ENCODE measurements at regions not wholly inside any gene's neighbourhood (a gene's known extent, or its start where the extent isn't known, plus 50 kb on each side); places are given as distances from the start of the nearest gene placed in this dataset.

DNA sequence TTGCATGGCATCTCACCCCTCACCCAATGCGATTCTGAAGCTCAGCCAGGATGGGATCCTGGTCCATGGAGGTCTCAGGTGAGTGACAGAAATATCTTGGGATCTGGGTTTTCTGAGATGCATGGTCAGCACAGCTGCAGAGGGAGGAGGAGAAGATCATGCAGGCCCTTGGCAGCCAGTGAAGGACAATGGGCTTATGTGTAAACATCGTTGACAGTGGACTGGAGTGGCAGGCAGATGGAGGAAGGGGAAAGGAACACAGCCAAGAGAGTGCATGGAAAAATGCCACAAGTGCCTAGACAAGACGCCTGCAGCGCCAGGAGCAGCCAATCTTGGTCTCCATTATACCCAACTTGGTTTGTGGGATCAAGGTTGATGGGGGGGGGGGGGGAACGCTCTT, 347.9 kb downstream of the MCTP2 start:
- H3K27ac ChIP-seq (ENCODE audit: low read depth, low read length), result no peak overlapping the region
- peaks cover 0 to 4% of the 10 kb centered on the region in 2 donors for H3K27me3 ChIP-seq (ENCODE audit: control insufficient read depth in 1 of 2, insufficient read depth in 2 of 2, low read length in 2 of 2)
- no peak overlapping the region for H3K4me3 ChIP-seq (ENCODE audit: low read depth in 1 of 2, low read length in 2 of 2)
- H3K9me3 ChIP-seq (ENCODE audit: control insufficient read depth in 1 of 2, low read length in 2 of 2), result no peaks in the 10 kb centered on the region
- no peaks in the 10 kb centered on the region for H3K36me3 ChIP-seq (ENCODE audit: control insufficient read depth in 1 of 2, insufficient read depth in 2 of 2, low read length in 2 of 2)
- H3K4me1 ChIP-seq (ENCODE audit: control insufficient read depth in 1 of 2, insufficient read depth in 2 of 2, low read length in 2 of 2), result no peaks in the 10 kb centered on the region
- H3K9ac ChIP-seq (ENCODE audit: low read depth in 1 of 2, low read length in 2 of 2), result no peak overlapping the region

DNA sequence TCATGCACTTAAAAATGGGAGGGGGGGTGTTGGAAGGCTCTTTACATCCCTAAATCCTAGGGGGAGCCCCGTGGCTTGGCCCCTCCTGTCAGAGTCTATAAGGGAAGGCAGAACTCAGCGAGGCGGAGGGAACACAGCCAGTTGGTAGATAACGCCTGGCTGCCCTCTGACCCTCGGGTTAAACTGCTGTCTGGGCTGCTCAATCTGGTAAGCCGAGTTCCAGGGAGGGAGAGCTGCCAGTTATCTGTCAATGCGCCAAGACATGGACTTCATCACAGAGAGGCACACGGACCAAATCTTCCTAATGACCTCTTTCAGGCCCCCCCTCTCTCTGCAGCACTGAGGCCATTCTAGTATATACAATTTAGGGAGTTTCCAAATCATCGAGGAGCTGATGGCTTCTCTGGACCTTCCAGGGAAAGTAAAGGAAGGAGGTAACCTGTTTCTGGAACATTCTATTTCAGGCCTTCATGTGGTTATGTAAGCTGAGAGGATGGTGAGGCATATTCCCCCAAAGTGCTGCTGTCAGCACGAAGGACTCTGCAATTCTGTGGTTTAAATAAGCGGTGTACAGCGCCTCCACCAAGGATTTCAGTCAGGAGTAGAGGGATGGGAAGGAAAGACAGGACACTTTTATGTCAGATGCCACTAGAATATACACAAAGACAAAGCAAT, 349.0 kb downstream of the MCTP2 start:
- Histone ChIP-seq H3K27ac (ENCODE audit: low read depth, low read length) (no peak overlapping the region), H3K36me3 (ENCODE audit: control insufficient read depth in 1 of 2, insufficient read depth in 2 of 2, low read length in 2 of 2) (no peaks in the 10 kb centered on the region), H3K9me3 (ENCODE audit: control insufficient read depth in 1 of 2, low read length in 2 of 2) (no peaks in the 10 kb centered on the region), H3K4me3 (ENCODE audit: low read depth in 1 of 2, low read length in 2 of 2) (no peak overlapping the region), H3K27me3 (ENCODE audit: control insufficient read depth in 1 of 2, insufficient read depth in 2 of 2, low read length in 2 of 2) (no peaks in the 10 kb centered on the region), H3K4me1 (ENCODE audit: control insufficient read depth in 1 of 2, insufficient read depth in 2 of 2, low read length in 2 of 2) (no peaks in the 10 kb centered on the region), H3K9ac (ENCODE audit: low read depth in 1 of 2, low read length in 2 of 2) (no peak overlapping the region)

DNA sequence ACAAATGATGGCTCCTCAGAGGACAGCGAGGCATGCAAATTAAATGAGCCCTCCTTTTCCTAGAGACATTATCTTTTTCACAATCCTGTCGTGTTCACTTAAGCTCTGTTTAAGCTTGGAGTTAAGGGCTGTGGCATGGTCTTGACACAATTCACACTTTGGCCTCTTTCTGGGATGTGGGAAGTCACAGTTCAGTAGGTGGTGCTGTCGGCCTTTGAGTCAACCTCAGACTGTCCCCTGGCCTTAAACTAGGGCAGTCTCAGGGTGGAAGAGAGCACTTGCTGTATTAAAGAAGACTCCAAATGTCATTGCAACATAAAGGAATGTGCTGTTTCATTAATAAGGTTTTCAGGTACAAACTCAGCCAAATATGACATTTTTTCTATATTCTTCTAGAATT, 351.0 kb downstream of the MCTP2 start:
- no peaks in the 10 kb centered on the region for H3K9me3 ChIP-seq (ENCODE audit: control insufficient read depth in 1 of 2, low read length in 2 of 2)
- H3K4me3 ChIP-seq (ENCODE audit: low read depth in 1 of 2, low read length in 2 of 2), result no peak overlapping the region

DNA sequence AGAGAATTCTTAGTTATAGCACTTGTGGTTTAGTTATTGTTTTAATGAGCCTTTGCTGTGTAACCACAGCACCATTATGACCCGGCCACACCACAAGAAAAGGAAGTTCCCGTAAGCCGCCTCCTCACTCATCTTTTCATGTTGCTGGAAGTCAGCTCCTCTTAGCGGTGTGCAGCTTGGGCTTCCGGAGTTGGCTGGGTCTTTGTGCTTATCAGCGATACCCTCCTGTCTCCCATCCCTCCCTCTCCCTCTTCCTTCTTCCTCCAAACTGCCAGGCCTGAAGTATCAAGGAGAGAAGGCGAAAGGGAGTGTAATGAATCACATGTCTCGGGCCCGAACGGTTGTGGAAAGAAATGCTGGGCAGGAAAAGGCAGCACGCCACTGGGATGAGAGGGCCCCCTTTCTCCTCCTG, 353.5 kb downstream of the MCTP2 start:
- no peaks in the 10 kb centered on the region for H3K4me1 ChIP-seq (ENCODE audit: control insufficient read depth in 1 of 2, insufficient read depth in 2 of 2, low read length in 2 of 2)
- H3K27ac ChIP-seq (ENCODE audit: low read depth, low read length), result no peak overlapping the region
- H3K36me3 ChIP-seq (ENCODE audit: control insufficient read depth in 1 of 2, insufficient read depth in 2 of 2, low read length in 2 of 2), result no peaks in the 10 kb centered on the region
- no peak overlapping the region for H3K9ac ChIP-seq (ENCODE audit: low read depth in 1 of 2, low read length in 2 of 2)
- no peaks in the 10 kb centered on the region for H3K9me3 ChIP-seq (ENCODE audit: control insufficient read depth in 1 of 2, low read length in 2 of 2)
- H3K4me3 ChIP-seq (ENCODE audit: low read depth in 1 of 2, low read length in 2 of 2), result no peak overlapping the region
- no peaks in the 10 kb centered on the region for H3K27me3 ChIP-seq (ENCODE audit: control insufficient read depth in 1 of 2, insufficient read depth in 2 of 2, low read length in 2 of 2)

More for the DNA sequence above, 351.0 kb downstream of the MCTP2 start:
- Histone ChIP-seq H3K4me1 (ENCODE audit: control insufficient read depth in 1 of 2, insufficient read depth in 2 of 2, low read length in 2 of 2) (no peaks in the 10 kb centered on the region), H3K36me3 (ENCODE audit: control insufficient read depth in 1 of 2, insufficient read depth in 2 of 2, low read length in 2 of 2) (no peaks in the 10 kb centered on the region), H3K9ac (ENCODE audit: low read depth in 1 of 2, low read length in 2 of 2) (no peak overlapping the region), H3K27ac (ENCODE audit: low read depth, low read length) (no peak overlapping the region), H3K27me3 (ENCODE audit: control insufficient read depth in 1 of 2, insufficient read depth in 2 of 2, low read length in 2 of 2) (no peaks in the 10 kb centered on the region)

DNA sequence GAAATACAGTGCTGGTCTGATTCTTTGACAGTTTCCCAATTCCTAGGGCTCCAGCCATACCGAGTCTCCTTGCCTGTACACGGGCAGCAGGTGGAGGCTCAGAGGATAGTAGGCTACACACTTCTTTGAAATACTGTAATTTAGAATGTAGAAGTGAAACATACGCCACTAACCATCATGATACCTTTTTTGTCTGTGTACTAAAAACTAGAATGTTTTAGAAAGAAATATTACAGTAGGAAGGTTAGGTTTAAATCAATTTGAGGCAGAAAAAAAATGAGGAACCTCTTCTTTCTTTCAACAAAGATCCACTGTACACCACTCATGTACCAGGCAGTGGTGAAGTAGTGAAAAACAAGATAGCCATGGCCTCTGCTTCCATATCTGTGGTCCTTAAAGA, 354.7 kb downstream of the MCTP2 start:
- H3K9ac ChIP-seq (ENCODE audit: low read depth in 1 of 2, low read length in 2 of 2), result no peak overlapping the region
- H3K4me1 ChIP-seq (ENCODE audit: control insufficient read depth in 1 of 2, insufficient read depth in 2 of 2, low read length in 2 of 2), result no peaks in the 10 kb centered on the region
- H3K9me3 ChIP-seq (ENCODE audit: control insufficient read depth in 1 of 2, low read length in 2 of 2), result no peaks in the 10 kb centered on the region
- H3K4me3 ChIP-seq (ENCODE audit: low read depth in 1 of 2, low read length in 2 of 2), result no peak overlapping the region
- H3K27me3 ChIP-seq (ENCODE audit: control insufficient read depth in 1 of 2, insufficient read depth in 2 of 2, low read length in 2 of 2), result no peaks in the 10 kb centered on the region
- no peak overlapping the region for H3K27ac ChIP-seq (ENCODE audit: low read depth, low read length)
- H3K36me3 ChIP-seq (ENCODE audit: control insufficient read depth in 1 of 2, insufficient read depth in 2 of 2, low read length in 2 of 2), result no peaks in the 10 kb centered on the region

DNA sequence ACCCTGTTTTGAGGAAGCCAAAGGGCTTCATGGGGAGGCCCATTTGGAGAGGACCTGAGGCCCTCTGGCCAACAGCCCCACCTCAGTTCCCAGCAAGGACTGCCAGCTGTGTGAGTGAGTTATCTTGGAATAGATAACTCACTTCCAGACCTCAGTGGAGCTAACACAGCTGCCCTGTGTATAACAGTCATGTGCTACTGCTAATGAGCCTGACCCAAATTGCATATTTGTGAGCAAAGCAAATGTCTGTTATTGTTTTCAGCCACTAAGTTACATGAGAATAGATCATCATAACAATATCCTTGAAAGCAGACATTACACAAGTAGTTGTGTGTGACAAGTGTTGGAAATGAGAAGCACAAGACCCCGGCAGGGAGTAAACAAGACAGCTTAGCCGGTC, 355.8 kb downstream of the MCTP2 start:
- H3K9me3 ChIP-seq (ENCODE audit: control insufficient read depth in 1 of 2, low read length in 2 of 2), result no peaks in the 10 kb centered on the region
- no peak overlapping the region for H3K9ac ChIP-seq (ENCODE audit: low read depth in 1 of 2, low read length in 2 of 2)
- H3K27ac ChIP-seq (ENCODE audit: low read depth, low read length), result no peak overlapping the region
- no peaks in the 10 kb centered on the region for H3K27me3 ChIP-seq (ENCODE audit: control insufficient read depth in 1 of 2, insufficient read depth in 2 of 2, low read length in 2 of 2)
- H3K4me1 ChIP-seq (ENCODE audit: control insufficient read depth in 1 of 2, insufficient read depth in 2 of 2, low read length in 2 of 2), result no peaks in the 10 kb centered on the region
- no peaks in the 10 kb centered on the region for H3K36me3 ChIP-seq (ENCODE audit: control insufficient read depth in 1 of 2, insufficient read depth in 2 of 2, low read length in 2 of 2)
- H3K4me3 ChIP-seq (ENCODE audit: low read depth in 1 of 2, low read length in 2 of 2), result no peak overlapping the region

DNA sequence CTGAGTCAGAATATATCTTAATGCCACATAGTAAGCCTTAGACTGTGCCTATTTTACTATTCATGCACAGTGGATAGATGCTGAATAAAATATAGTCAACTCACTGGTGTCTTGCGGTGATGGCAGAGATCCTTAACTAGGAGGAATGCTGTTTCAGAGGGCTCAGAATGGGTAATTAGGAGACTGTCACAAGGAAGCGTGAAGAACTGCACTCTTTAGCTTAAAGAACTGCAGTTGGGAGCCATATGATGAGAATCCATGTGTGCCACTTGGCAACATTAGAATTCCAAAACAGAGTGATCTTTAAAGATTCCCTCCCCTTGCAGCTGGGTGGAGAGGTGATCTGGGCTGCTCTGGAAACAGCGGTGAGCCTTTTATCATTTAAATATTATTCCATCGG, 357.6 kb downstream of the MCTP2 start:
- Histone ChIP-seq H3K27me3 (ENCODE audit: control insufficient read depth in 1 of 2, insufficient read depth in 2 of 2, low read length in 2 of 2) (no peaks in the 10 kb centered on the region), H3K9ac (ENCODE audit: low read depth in 1 of 2, low read length in 2 of 2) (no peak overlapping the region), H3K27ac (ENCODE audit: low read depth, low read length) (no peak overlapping the region)

DNA sequence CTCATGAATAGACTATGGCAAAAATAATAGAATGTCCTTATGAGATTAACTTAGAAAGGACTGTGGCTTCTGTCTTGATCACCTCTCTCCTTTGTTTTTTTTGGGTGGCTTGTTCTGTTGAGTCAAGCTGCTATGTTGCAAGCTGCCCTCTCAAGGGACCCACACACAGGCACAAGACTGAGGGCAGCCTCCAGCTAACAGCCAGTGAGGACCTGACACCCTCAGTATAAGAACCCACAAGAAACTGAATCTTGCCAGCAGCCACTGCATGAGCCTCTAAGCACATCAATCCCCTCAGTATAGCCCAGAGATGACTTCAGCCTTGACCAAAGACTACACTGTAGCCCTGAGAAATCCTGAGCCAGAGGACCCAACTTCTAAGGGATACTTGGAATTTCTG, 361.1 kb downstream of the MCTP2 start:
- no peaks in the 10 kb centered on the region for H3K36me3 ChIP-seq (ENCODE audit: control insufficient read depth in 1 of 2, insufficient read depth in 2 of 2, low read length in 2 of 2)
- H3K4me3 ChIP-seq (ENCODE audit: low read depth in 1 of 2, low read length in 2 of 2), result no peak overlapping the region
- H3K9me3 ChIP-seq (ENCODE audit: control insufficient read depth in 1 of 2, low read length in 2 of 2), result no peaks in the 10 kb centered on the region
- no peaks in the 10 kb centered on the region for H3K4me1 ChIP-seq (ENCODE audit: control insufficient read depth in 1 of 2, insufficient read depth in 2 of 2, low read length in 2 of 2)
- H3K9ac ChIP-seq (ENCODE audit: low read depth in 1 of 2, low read length in 2 of 2), result no peak overlapping the region
- H3K27ac ChIP-seq (ENCODE audit: low read depth, low read length), result no peak overlapping the region
- no peaks in the 10 kb centered on the region for H3K27me3 ChIP-seq (ENCODE audit: control insufficient read depth in 1 of 2, insufficient read depth in 2 of 2, low read length in 2 of 2)

More for the DNA sequence above, 357.6 kb downstream of the MCTP2 start:
- Histone ChIP-seq H3K9me3 (ENCODE audit: control insufficient read depth in 1 of 2, low read length in 2 of 2) (no peaks in the 10 kb centered on the region), H3K4me3 (ENCODE audit: low read depth in 1 of 2, low read length in 2 of 2) (no peak overlapping the region), H3K36me3 (ENCODE audit: control insufficient read depth in 1 of 2, insufficient read depth in 2 of 2, low read length in 2 of 2) (no peaks in the 10 kb centered on the region), H3K4me1 (ENCODE audit: control insufficient read depth in 1 of 2, insufficient read depth in 2 of 2, low read length in 2 of 2) (no peaks in the 10 kb centered on the region)

DNA sequence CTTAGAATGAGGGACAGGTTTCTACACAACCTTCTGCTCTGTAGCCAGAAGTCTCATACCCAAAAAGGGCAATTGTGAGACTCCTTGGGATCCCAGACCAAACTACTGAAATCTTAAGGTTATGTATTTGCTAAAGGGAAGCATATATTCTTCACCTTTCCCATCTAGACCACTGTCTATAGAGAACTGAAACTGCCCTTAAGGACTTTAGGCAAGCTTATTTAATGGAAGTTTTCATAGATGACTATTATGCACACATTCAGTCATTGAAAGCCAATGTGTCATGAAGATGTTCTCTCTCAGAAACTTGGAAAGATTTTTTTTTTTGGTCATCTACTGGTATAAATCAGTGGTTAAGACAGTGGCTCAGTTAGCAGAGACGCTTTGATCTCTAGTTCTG, 365.3 kb downstream of the MCTP2 start:
- H3K36me3 ChIP-seq (ENCODE audit: control insufficient read depth in 1 of 2, insufficient read depth in 2 of 2, low read length in 2 of 2), result no peaks in the 10 kb centered on the region
- no peaks in the 10 kb centered on the region for H3K4me1 ChIP-seq (ENCODE audit: control insufficient read depth in 1 of 2, insufficient read depth in 2 of 2, low read length in 2 of 2)
- no peaks in the 10 kb centered on the region for H3K9me3 ChIP-seq (ENCODE audit: control insufficient read depth in 1 of 2, low read length in 2 of 2)
- no peak overlapping the region for H3K4me3 ChIP-seq (ENCODE audit: low read depth in 1 of 2, low read length in 2 of 2)
- H3K27me3 ChIP-seq (ENCODE audit: control insufficient read depth in 1 of 2, insufficient read depth in 2 of 2, low read length in 2 of 2), result no peaks in the 10 kb centered on the region
- H3K27ac ChIP-seq (ENCODE audit: low read depth, low read length), result no peak overlapping the region
- no peak overlapping the region for H3K9ac ChIP-seq (ENCODE audit: low read depth in 1 of 2, low read length in 2 of 2)

DNA sequence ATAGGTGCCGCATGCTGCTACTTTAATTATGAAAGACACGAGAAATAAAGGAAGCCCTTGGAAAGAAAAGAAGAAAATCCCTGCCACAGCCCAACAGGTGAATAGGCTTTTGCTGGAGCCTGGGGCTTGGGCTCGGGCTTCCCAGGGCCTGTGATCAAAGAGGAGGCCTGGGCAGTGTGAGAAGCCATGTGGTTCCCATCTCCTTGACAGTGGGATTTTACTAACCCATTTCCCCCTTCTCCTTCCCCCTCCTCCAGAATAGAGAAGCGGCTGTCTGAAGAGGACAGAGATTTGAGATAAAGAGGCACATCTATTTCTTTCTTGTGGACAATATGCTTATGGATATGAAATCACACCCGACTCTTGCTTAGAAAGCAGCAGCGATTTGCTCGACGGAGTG, 369.1 kb downstream of the MCTP2 start:
- H3K9me3 ChIP-seq (ENCODE audit: control insufficient read depth in 1 of 2, low read length in 2 of 2), result no peaks in the 10 kb centered on the region

More for the DNA sequence above, 369.1 kb downstream of the MCTP2 start:
- H3K36me3 ChIP-seq (ENCODE audit: control insufficient read depth in 1 of 2, insufficient read depth in 2 of 2, low read length in 2 of 2), result no peaks in the 10 kb centered on the region
- H3K4me3 ChIP-seq (ENCODE audit: low read depth in 1 of 2, low read length in 2 of 2), result no peak overlapping the region
- no peak overlapping the region for H3K9ac ChIP-seq (ENCODE audit: low read depth in 1 of 2, low read length in 2 of 2)
- H3K4me1 ChIP-seq (ENCODE audit: control insufficient read depth in 1 of 2, insufficient read depth in 2 of 2, low read length in 2 of 2), result no peaks in the 10 kb centered on the region
- no peaks in the 10 kb centered on the region for H3K27me3 ChIP-seq (ENCODE audit: control insufficient read depth in 1 of 2, insufficient read depth in 2 of 2, low read length in 2 of 2)
- H3K27ac ChIP-seq (ENCODE audit: low read depth, low read length), result no peak overlapping the region

All from duodenal mucosa (tissue), 2 donors.